IPS DF 4.7 (cell line): ENCODE measurements at regions not wholly inside any gene's neighbourhood (a gene's known extent, or its start where the extent isn't known, plus 50 kb on each side); places are given as distances from the start of the nearest gene placed in this dataset.
"Not testable (repeated sequence)": the region's sequence is repeated elsewhere in the genome, so short reads cannot be mapped to it uniquely, and the experiment has no call there.

Experiments
- DNase-seq: peaks from one replicate; pipeline ENCODE4 v3.0.0-alpha.2; 2013; ENCODE audit warnings: low spot score; ENCODE audit errors: extremely low read depth

DNA sequence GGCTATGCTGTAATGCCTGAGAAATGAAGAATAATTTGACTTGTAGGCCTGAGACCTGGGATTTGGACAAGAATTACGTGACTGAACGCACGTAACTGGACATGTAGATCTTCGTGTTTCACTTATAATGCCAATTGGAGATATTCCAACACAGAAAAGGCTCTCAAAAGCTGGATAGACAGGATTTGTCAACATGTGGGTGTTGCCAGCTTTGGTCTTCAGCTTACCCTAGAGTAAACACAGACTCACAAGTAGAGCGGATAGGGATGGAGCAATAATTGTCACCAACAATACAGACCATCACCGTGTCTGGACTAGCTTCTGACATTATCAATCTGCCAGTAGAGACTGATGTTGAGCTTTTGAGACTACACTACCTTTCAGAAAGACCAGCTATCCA lies 1511.0 kb upstream of the ADGRL3 start:
- no peak for DNase-seq

DNA sequence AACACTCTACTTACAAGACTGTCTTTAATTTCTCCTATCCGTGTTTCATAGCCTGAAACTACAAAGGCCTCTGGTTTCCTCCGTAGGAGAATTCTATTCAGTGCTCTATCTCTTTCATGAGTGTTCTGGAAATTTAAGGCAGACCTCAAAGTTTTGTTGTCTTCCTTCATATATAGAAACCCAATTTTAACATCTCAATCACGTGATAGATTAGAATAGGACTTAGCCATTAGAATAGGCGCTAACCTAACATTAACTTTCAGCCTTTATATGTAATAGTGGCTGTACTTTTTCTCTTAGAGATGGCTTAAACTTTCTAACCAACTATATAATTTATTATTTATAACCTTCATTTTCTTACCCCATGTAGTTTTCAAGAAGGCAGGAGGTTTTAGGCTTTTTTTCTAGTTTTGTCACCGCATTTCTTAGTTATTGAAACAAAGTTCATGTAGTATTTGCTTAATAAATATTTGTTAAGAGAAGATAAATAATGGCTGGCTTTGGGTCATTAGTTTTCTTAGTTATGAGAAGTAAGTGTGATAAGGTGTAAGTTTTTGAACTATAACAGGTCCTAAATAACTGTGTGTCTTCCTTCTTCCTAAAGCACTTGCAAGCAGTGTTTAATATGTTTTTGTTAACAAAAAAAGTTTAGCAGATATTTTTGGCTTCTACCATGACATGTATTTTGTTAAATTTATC lies 1504.6 kb upstream of the ADGRL3 start:
- DNase-seq, result no peak

DNA sequence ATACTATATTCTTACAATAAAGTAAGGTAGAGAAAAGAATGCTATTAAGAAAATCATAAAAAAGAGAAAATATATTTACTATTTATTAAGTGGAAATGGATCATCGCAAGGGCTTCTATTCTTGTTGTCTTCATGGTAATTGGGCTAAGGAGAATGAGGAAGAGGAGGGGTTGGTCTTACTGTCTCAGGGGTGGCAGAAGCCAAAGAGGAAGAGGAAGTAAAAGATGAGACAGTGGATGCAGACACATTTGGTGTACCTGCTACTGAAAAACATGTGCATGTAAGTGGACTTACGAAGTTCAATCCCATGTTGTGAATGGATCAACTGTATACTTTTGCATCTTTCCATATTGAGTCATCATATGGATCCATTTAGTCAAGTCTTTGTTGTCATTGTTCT lies 1502.1 kb upstream of the ADGRL3 start:
- no peak for DNase-seq

DNA sequence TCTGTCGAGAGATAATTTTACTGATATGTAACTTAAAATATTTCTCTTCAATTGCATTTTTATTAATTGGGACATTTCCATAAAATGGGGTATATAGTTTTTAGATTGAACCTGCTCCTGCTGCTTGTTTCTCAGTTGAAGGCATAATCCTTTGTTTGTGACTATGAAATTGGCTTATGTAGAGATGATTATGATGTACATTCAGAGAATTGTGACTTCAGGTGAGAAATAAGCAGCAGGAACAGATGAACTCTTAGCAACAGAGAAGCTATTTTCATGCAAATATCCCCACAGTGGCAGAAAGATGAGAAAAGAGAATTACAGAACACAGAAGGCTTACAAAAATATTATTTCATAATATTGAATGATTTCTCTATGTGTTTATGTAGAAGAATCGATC lies 1499.5 kb upstream of the ADGRL3 start:
- DNase-seq, result no peak

DNA sequence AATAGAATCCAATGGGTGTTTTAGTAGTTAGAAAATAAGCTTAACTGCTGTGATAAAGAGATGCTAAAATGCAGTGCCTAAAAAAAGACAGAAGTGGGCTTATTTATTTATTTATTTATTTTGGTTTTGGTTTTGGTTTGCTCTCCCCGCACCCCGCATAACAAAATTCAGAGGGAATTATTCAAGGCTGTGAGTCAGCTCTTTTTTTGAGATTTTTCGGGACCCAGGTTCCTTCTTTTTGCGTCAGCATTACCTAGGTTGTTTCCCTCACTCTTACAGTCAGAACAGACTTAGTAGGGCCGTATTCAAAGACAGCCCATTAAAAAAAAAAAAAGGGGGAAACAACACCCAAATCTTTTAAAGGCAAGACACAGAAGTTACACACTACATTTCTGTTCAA lies 1495.5 kb upstream of the ADGRL3 start:
- DNase-seq, result no peak

DNA sequence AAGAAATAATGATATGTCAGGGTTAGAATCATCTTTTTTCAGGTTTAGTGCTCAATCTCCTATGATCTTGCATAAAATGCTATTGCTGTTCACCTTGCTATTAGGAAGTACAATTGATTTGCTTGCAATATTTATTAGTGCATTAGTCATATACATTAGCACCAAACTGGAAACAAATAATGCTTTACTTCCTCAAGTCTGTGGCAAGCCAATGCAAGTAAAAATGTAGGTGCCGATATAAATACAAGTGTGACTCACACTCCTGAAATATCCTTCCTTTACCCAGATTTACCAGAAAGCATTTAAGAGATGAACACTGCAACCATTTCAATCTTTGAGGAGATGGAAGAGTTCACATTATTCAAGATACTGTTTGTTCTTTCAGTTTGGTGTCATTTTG lies 1487.7 kb upstream of the ADGRL3 start:
- no peak for DNase-seq

DNA sequence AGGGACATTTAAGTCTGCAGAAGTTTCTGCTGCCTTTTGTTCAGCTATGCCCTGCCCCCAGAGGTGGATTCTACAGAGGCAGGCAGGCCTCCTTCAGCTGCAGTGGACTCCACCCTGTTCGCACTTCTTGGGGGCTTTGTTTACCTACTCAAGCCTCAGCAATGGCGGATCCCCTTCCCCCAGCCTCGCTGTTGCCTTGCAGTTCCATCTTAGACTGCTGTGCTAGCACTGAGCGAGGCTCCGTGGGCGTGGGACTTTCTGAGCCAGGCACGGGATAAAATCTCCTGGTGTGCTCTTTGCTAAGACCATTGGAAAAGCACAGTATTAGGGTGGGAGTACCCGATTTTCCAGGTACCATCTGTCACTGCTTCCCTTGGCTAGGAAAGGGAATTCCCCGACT lies 1475.8 kb upstream of the ADGRL3 start:
- not testable (repeated sequence) for DNase-seq

DNA sequence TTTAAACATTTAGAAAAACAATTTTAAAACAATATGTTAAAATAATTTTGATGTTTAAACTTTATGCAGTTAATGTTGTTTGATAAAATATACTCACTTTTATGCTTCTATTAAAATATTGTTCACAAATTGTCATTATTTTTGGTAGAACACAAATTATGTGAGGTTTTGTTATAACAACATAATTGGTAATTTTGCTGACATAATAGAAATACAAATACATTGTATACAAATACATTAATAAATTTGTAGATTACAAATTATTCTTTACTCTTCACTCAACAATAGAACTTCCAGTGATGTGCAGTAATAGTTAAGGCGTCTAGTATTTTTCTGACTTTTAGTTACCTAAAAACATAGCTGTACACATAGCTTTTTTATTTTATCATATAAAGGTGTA lies 1472.4 kb upstream of the ADGRL3 start:
- DNase-seq, result no peak

DNA sequence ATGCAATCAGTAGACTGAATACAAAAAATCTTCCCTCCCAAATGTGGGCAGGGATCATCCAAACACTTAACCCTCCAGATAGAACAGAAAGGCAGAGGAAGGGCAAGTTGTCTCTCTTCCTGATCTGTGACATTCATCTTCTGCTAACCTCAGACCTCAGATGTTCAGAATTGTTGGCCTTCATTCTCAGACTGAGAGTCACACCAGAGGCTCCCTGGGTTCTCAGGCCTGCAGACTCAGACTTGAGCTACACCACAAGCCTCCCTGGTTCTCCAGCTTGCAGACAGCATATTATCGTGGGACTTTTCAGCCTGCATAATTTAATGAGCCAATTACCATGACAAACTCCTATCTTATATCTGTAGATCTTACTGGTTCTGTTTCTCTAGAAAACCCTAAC lies 1471.6 kb upstream of the ADGRL3 start:
- no peak for DNase-seq

DNA sequence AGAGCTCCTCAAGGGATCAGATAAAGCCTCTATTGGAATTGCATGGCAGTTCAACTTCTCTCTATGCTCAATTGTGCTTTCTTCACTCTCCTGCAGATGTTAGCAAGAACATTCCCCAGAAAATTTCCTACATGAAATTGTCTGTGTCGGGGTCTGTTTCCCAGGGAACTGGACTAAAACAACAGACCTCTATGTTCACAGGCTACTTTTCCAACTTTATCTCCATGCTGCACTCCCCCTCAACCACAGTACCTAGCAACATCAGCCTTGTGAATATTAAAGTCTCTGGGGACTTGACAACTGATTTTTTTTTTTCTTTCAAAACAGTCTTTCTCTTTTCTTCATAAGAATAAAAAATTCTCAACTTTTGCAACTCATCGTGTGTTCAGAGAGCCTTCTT lies 1470.8 kb upstream of the ADGRL3 start:
- no peak for DNase-seq

DNA sequence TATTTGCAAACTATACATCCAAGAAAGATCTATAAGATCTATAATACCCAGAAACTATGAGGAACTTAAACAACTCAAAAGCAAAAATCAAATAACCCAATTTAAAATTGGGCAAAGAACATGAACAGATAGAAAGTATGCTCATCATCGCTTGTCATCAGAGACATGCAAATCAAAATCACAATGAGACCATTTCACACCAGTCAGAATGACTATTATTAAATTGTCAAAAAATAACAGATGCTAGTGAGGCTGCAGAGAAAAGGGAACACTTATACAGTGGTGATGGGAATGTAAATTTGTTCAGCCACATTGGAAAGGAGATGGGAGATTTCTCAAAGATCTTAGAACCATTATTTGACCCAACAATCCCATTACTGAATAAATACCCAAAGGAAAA lies 1451.7 kb upstream of the ADGRL3 start:
- no peak for DNase-seq

DNA sequence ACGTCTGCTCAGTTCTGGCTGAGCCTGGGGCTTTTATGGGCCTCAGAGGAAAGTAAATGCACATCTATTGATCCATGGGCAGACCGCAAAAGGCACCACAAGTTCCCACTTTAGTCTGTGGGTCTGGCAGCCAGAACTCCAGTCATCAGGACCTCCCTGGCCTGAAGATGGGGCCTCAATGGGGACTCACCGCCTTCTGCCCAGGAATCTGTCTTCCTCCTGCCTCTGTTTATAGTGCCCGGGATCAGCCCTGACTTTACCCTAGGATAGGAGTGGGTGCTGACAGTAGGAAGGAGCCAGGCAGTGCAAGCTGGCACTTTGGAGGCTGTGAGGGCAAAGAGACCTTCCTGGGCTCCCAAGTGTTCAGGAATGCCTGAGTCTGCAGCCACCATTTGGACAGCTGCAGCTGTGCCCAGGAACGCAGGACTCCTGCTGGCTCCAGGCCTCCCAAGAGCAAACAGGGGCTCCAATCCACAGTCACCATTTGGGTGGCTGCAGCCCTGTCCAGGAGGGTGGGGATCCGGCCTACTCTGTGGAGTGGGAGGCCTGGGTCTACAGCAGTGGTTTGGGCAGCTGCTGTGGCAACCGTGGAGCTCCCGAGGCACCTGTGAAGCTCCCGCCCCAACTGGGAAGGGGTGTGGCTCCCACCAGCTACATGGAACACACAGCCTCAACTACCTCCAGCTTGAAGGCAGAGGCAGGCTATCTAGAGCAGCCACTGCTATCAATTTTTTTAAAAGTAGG lies 1440.9 kb upstream of the ADGRL3 start:
- no peak for DNase-seq

DNA sequence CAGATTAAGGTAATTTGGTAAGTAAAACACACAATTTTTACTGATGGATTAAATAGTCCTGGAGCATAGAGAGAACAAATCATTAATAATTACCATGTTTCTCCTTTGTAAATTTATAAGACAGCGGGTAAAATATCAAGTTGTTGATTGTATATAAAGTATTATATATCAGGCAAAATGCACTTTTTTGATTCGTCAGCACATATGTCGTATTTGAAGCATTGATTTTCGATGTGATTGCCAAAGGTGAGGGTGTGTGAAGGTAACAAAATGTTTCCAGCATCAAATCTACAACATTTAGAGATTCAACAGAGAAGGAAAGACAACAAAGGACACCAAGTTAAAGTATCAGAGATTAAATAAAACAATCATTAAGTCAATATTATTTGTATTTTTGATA lies 1437.8 kb upstream of the ADGRL3 start:
- DNase-seq, result no peak

DNA sequence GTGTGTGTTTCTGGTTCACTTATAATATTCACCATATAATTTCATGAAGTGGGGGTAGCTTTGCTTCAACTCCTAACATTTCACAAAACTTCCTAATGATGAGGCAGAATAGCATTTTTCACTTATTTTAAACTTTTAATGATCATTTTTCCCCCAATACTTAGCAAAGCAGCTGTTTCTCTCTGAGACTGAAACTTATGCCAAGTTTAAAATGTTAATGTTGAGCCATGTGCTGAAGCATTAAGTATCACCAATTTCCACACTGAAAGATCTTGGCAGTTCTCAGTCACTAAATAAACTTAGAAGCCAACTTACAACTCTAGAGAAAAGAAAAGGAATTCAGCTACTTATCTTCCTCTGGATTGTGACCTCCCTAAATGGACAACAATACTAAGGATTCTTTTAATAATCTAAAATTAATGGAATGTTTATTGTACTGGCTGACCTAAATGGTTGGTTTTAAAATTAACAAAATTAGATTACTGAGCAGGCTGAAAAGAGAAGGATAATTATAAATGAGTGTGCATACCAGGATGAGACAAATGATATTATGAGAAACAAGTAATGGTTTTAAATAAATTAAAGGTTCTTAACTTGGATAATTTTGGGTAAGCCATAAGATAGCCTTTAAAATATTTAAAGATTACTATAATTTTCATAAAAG lies 1429.4 kb upstream of the ADGRL3 start:
- DNase-seq, result no peak

DNA sequence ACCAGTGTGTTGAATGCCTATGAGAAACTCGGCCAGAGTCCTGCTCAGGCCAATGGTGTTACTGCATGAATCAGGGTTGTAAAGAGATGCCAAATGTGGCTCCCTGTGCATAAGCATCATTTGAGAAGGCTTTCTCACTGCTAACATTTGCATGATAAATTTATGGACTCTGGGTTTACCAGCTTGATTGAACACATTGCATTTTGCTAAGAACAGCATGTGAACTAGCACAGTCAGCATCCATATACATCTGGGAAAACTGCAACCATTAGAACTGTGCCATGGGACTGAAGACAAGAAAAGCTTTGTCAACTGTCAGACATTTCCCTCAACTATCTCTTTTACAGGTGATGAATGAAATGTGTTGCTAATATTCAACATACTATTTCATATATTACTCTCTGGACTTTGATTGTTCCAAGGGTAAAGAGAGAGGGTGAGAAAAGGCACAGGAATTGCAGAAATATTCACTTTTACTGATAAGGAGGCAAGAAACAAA lies 1427.4 kb upstream of the ADGRL3 start:
- no peak for DNase-seq

DNA sequence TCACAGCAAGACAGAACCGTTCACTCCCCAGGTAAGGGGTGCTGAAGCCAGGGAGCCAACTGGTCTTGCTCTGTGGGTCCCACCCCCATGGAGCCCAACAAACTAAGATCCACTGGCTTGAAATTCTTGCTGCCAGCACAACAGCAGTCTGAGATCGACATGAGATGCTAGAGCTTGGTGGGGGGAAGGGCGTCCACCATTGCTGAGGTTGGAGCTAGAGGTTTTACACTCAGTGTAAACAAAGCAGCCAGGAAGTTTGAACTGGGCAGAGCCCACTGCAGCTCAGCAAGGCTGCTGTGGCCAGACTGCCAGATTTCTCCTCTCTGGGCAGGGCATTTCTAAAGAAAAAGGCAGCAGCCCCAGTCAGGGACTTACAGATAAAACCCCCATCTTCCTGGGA lies 1419.9 kb upstream of the ADGRL3 start:
- DNase-seq, result not testable (repeated sequence)

DNA sequence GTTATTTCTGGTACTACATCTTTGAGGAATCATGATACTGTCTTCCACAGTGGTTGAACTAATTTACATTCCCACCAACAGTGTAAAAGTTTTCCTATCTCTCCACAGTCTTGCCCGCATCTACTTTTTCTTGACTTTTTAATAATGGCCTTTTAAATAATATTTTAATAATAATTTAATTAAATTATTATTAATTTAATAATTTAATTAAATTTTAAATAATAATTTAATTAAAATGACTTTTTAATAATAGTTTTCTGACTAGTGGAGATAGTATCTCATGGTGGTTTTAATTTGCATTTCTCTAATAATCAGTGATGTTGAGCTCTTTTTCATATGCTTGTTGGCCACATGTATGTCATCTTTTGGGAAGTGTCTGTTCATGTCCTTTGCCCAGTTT lies 1395.0 kb upstream of the ADGRL3 start:
- no peak for DNase-seq

DNA sequence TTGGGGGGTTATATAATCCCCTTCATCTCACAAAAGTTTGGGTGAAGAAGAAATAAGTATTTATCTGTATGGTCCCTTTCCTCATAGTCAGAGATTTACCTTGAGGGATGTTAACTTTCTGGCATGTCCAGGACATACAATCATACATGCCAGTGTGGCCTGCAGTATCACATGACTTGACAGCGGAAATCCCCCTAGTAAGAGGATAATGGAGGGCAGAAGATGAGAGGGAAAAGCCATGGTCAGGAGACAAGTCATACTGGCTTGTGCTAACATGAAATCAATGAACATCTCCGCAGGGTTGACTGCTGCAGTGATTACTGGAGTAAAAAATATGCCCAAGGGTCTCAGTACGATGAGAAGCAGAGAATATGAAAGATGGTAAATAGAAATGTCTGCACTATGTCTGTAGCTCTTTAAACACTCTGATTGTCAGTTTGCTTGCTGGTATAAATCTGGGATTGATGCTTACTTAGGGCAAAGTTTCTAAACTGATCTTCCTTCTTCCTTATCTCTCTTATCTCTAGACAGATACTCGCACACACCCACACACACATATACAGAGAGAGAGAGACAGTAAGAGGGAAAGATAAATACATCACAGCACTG lies 1385.6 kb upstream of the ADGRL3 start:
- no peak for DNase-seq

DNA sequence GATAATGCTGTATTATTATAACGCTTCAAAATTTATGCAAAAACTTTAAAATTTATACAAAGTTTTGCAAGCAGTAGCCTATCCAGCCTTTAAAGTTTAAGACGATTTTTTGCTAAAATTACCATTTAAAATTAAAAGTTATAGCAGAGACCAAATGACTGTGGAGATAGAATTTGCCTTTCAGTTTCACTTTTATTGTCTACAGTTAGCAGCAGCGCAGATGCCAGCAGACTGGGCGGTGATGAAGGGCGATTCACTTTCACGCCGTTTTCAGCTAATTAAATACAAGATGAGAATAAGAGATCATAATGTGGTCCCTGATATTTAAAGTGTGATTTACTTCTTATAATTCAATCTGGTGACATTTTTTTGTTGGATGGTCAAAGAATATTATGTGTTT lies 1381.5 kb upstream of the ADGRL3 start:
- DNase-seq, result no peak

DNA sequence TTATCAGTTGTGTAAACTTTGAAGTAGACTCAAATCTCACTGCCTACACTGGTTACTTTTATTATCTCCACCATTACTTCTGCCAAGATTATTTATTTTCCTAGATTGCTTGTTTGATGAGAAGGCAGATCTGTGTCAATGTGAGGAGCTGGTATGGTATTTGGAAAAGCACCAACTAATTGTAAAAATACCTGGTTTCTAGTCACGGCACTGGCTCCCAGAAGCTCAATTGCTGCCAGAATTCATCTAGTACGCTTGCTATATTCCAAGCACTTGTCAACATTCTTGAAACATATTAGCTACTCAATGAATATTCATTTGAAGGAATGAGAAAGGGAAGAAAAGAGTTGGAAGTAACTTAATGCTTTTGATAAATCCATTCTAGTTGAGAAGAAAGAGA lies 1376.8 kb upstream of the ADGRL3 start:
- DNase-seq, result no peak

DNA sequence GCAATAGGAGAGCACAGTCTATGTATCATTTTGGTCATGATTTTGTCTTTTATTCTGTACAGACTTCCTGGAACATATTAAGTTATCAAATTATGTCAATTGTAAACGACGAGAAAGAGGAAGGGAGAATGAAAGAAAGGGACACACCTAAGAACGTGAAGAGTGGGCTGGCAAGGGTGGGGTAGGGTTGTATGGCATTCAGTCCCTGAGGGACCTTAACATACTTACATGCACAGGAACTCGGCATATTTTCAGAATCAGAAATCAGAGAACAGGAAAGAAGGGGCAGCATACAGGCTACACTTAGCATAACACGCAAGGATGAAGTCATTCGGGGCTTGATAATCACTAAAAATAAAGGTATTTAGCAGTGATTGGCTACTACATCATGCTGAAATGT lies 1375.0 kb upstream of the ADGRL3 start:
- DNase-seq, result no peak

DNA sequence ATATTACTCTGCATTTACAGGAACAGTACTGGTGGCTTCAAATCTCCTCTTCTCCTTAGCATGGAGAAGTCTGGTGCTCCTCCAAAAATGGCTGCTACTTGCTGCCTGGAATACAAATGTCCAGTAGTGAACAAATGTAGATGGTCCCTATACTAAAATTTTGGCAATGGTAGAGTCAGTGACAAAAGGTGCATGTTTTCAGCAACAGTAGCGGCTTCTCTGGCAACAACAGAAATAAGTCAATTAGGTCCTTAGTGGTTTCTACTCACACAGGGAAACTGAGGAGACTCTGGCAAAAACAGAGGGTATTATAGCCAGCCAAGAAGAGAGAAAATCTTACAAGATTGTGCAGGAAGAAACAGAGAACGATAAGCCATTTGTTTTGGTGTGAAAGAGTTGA lies 1368.4 kb upstream of the ADGRL3 start:
- no peak for DNase-seq
